CD4-positive, alpha-beta T cell treated with Interleukin-17A for 4 hours (primary cell): ENCODE measurements at regions not wholly inside any gene's neighbourhood (a gene's known extent, or its start where the extent isn't known, plus 50 kb on each side); places are given as distances from the start of the nearest gene placed in this dataset.

Experiments used
- DNase-seq: peaks from one replicate; pipeline ENCODE4 v3.0.0-alpha.2; 2020; ENCODE audit warnings: mixed read lengths

DNA sequence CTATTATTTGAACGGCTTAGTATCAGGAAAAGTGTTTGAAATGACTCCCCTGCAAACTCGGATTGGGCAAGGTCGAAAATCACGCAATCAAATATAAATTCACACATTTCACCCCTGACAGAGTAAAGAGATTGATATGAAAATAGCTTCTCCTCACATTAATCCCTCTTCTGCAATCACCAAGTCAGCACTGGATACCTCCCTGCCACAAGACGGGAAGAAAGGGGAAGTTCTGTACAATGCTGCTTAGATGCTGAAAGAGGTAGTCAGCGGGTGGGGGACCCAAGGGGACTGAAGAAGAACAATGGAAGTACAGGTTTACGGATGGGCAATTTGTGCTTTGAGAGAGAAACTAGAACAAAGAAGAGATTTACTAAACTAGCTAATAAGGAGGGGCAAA lies 72.0 kb upstream of the ANK3 start:
- DNase-seq: no peak

DNA sequence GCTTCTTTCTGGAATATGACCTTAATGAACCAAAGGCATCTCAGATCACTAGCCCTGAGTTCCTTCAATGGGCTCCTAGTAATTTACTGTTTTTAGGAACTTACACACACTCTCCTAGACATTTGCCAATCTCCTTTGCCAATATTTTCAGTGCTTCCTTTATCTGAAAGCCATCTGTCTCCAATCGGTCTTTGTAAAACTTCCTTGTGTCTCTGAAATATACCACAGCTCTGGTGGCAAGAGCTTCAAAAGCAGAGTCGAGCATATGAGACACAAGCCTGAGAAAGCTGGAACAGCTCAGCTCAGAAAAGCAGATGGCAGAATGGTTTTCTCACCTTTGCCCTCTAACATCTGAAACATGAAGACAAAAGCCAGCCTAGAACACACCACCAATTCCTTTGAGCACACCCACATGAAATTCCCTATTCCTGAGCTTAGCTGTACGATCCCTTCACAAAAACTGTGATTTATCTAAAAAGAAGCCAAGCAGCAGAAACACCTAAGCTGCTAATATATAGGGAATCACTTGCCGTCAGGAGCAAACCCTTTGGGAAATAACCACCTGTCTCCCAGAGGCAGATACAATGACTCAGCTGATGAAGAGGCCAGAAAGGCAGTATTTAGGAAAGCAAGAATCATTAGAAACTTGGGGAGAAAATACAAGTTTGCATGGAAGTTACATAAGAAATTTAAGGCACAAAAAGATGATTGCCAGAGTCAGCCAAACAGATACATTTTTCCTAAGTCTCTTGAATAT lies 70.2 kb upstream of the ANK3 start:
- DNase-seq: no peak

DNA sequence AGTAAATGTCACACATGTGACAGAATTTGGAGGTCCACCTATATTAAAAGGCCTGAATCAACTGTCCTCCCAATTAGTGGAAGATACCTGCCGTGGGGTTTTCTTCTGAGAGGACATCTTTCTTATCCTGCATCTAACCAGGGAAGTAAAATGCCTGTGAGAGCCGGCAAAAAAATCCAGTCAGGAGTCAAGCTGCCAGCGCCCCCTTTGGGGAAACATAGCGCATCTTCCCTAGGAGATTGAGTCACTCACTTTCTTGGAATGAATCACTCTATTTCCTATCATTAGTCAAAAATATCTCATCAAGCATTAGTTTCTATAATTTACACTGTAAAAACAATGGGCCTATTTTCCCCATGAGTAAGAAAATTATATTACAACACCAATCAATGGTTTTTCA lies 66.4 kb upstream of the ANK3 start:
- DNase-seq: no peak

DNA sequence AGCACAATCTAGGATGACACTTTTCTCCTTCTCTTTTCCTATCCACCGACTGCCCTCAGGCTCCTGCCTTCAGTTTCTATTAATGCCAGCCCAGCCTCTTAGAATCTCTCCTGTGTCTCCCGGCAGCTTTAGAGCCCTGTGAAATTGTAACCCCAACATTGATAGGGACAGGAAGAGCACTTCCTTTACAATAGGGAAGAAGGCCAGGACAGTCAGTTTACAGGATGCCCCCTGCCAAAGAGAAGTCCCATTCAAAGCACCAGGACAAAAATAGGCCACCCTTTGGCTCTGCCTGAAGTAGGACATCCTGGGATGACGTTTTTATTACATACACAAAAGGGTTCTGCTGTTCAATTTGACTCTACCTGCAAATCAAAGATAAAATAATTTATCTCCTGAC lies 64.7 kb upstream of the ANK3 start:
- DNase-seq: no peak

DNA sequence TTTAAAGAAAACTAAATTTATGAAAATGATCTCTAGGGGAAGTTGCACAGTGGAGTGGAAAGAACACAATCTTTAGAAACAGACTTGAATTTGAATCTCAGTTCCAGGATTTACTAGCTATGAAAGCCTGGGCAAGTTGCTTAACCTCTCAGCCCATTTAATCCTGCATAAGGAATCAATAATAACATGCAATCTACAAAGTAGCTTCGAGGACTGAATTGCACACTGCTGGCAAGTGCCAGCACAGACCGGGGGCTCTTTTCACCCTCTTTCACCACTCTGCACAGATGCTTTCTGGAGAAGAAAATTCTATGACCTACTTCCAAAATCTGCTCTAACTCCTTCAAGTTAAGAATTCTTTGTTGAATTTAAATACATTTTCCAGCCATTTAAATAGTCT lies 63.4 kb upstream of the ANK3 start:
- no peak for DNase-seq

DNA sequence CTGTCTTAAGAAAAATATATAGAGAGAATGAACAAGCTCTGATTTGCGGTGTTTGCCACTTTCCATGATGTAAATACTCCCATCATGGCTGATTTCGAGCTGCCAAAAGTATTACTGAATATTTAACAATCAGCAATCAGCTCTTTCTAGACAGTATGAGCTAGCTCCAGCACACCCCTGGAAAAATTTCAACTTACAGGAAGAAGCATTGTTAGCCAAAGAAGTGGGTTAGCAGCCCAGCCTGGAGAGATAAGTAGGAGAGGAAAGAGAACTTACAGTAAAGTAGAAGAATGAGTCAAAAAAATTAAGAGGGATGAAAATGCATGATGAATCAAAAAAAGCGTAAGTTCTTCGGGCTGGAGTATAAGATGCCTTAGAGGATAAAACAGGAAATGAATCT lies 60.6 kb upstream of the ANK3 start:
- no peak for DNase-seq

DNA sequence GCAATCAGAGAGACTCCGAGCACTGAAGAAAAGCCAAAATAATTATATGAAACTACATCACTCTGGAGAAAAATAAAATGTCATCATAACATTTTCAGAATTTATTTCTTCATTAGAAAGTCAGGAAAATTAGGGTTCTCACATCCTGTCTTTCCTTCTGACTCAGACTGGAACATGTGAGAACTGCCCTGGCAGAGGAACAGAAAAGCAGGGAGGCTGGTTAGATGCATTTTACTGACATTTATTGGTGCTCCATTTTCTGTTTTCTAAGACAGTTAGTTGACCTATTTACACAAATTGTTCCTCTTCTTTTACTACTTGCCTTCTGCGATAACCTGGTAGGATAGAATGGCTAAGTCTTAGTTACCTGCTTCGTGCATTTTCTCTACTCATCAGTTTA lies 58.6 kb upstream of the ANK3 start:
- DNase-seq: no peak

DNA sequence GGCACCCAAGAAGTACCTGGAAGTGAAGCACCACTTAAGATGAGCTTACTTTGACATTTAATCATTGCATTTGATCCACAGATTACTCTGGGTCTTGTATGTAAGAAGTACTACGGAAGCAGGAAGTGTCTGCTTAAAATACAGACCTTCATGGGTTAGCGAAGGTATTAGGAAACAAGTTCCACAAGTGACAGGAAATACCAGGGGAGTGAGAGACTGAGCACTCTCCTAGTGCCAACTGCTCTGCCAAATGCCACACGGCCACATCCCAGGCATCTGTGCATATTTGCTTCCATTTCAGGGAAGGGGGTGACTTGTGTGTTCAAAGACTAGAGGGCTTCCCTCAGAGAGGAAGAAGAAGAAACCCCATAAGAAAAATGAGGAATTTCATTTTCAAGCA lies 57.2 kb upstream of the ANK3 start:
- no peak for DNase-seq

DNA sequence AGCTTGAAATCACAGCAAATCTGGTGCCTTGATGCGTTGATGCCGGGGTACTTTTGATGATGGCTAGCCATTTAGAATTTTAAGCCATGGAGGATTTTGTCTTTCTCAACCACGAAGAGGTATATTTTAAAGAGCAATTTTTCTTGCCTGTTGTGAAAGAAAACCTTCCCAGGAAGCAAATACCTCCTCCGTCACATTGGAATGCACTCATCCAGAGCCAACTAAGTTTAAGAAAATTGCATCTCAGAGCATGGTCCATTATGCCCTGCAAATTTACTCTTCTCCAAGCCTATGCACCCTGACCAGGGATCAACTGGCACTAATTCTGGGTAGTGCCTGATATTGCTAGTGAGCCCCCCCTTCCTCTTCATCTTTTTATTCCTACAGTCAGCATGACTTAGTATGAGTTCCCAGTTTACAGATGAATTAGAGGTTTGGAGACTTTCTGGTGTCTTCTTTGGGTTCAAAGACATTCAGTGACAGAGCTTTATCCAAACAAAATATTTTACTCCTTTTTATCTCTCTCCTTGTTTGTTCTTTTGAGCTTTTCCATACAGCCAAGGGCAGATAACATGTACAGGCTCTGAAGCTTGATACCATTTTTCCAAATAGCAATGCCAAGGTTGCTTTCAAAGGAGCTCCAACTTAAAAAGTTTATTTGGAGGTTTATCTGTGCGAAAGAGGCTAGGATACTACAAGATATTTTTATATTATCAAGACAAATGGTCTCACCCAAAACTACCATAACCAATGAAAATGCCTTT lies 56.6 kb upstream of the ANK3 start:
- no peak for DNase-seq

DNA sequence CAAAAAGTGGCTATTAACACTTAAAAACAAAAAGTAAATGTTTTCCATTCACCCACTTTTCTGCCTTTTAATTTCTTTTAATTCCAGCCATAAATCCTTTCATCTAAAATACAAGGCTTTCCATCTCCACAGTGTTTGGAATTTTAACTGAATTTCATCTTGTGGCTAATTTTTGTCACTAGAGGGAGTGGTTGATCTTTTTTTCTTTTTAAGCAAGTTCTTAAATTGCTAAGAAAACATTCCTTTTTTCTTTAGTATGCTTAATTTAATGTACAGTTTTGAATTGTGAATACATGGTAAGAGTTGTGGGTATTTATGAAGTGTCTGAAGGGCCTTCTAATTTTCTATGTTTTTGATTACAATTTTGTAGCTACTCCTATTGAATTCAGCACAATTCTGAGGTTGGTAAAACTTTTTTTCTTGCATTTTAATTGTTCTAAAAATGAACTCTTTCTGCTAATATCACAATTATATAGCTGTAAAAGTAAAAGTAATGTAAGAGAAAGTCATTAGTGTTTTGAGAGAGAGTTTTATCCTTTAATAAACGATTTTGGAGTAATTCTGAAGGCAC lies 54.9 kb upstream of the ANK3 start:
- no peak for DNase-seq

DNA sequence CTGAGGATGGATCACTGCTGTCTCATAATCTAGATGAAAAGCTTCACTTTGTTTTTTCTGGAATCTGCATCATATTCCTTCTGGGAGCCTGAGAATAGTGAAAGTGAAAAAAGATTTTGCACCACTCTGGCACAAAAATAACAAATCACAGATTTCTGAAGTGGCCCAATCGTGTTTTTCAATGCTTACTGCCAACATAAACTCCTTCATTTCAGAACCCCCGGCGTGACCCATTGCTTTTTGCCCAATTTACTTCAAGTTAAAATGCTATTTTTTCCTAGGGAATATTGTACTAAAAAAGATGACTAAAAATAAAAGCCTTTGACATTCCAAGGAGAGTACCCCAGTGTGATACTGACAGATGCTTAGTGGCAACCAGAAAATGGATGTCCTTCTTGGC lies 53.7 kb upstream of the ANK3 start:
- no peak for DNase-seq

DNA sequence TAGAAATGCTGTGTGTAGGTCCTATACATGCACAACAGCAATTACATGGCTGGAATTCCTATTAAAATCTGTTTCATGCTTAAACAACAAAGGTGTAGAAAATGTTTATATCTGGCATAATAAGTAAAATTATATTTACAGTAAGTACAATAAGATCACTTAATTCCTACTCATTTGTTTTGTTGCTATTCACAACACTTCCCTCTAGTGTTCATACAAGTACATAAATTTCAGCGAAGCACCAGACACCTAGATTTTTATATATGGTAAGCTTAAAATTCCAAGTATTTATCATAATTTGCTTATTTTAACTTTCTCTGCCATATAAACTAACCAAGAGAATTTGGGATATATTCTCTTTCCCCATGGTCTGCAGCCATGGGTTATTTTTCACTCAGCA lies 51.8 kb upstream of the ANK3 start:
- no peak for DNase-seq

DNA sequence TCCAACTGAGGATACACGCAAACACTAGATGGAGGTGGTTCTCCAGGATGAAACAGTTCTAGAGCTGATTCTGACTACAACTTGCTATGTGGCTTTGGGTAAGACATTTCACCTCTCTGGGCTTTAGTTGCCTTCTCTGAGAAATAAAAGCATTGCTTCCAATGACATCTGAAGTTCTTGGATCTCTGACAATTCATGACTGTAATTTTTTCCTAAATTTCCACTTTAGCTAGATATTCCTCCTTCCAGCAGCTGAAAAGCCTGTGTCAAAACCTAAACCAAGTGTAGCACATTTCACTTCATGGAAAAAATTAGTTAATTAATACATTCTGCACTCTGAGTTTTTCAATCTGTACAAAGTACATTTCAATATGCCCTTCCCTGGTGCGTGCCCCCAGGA lies 50.0 kb upstream of the ANK3 start:
- no peak for DNase-seq
